ENCODE measurements at regions not wholly inside any gene's neighbourhood (a gene's known extent, or its start where the extent isn't known, plus 50 kb on each side); places are given as distances from the start of the nearest gene placed in this dataset.

DNA sequence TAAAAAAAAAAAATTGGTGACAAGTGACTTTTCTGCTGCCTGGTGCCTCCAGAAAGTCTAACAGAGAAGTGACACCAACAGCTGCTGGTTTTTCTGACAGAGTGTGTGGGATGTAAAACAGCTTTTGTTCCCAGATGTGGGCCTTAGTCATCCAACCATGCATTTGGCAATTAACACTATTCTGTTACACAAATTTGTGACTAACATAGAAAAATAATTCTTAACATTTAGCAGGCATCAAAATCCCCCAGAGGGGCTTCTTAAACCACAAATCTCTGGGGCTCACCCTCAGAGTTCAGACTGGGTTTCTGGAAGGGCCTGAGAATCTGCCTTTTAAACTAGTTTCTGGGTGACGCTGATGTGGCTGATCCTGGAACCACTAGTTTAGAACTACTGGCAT, 100.5 kb upstream of the PCDH7 start:
- 0% methylated on average over 1 of the region's 1 CpG for whole genome bisulfite sequencing (ENCODE audit: low lambda C conversion rate)
- Histone ChIP-seq H3K4me3 (replicated peaks in 1 of 3; ENCODE audit: insufficient read depth in 1 of 3, low read depth in 2 of 3, low read length in 3 of 3) (no peak overlapping the region), H3K4me1 (ENCODE audit: insufficient read depth, low read length) (no peaks in the 10 kb centered on the region), H3K27ac (ENCODE audit: extremely low read length, insufficient read depth, low read length) (no peak overlapping the region), H3K27me3 (ENCODE audit: control insufficient read depth in 1 of 2, insufficient read depth in 2 of 2, low read length in 2 of 2) (no peaks in the 10 kb centered on the region), H3K79me2 (ENCODE audit: insufficient read depth, low read length) (no peaks in the 10 kb centered on the region), H2AFZ (ENCODE audit: low read length) (no peak overlapping the region), H3K9ac (ENCODE audit: insufficient read depth, low read depth, low read length) (no peak overlapping the region), H3K9me3 (ENCODE audit: low read length) (peaks cover 32% of the 10 kb centered on the region), H3K36me3 (replicated peaks in 1 of 2; ENCODE audit: control insufficient read depth in 1 of 2, insufficient read depth in 2 of 2, low read length in 2 of 2) (no peaks in the 10 kb centered on the region), H4K20me1 (ENCODE audit: insufficient read depth, low read length) (no peaks in the 10 kb centered on the region), H3K4me2 (ENCODE audit: low read depth, low read length) (no peak overlapping the region)
- no peak for FAIRE-seq
- in situ Hi-C loops (cut with HindIII; ENCODE audit: extremely low pct_ligation_motif_present, low pct_unique_long_range_greater_than_20kb) (no loop called here), intact Hi-C loops (cut with micrococcal nuclease; ENCODE audit: unreplicated experiment) (no loop called here)
- ChIA-PET POLR2A (no interaction called here), CTCF (ENCODE audit: low intra/inter-chr PET ratio, low total read pairs) (no interaction called here)
- DNase-seq (ENCODE audit: low spot score): no peak
- no peak for ATAC-seq
- TF ChIP-seq MLXIP (CRISPR knock-in tag; IDR thresholded peaks at IDR 0.05; ENCODE audit: borderline replicate concordance) (no peak), SATB2 (CRISPR knock-in tag; IDR thresholded peaks at IDR 0.05) (no peak), SOX13 (IDR thresholded peaks at IDR 0.05) (no peak), SOX13 (CRISPR knock-in tag; conservative IDR thresholded peaks at IDR 0.05 in 1 of 2, IDR thresholded peaks at IDR 0.05 in 1 of 2) (no peak), ZBTB39 (CRISPR knock-in tag; IDR thresholded peaks at IDR 0.05) (no peak), ZNF264 (CRISPR knock-in tag; IDR thresholded peaks at IDR 0.05) (no peak), ZBTB1 (CRISPR knock-in tag; IDR thresholded peaks at IDR 0.05; ENCODE audit: borderline replicate concordance) (no peak), ZSCAN31 (CRISPR knock-in tag; IDR thresholded peaks at IDR 0.05; ENCODE audit: low read depth) (no peak), NFKB2 (CRISPR knock-in tag; IDR thresholded peaks at IDR 0.05; ENCODE audit: borderline replicate concordance) (no peak), POLR2A (IDR thresholded peaks at IDR 0.05; ENCODE audit: insufficient read depth in 1 of 2, low read depth in 2 of 2, low read length in 2 of 2) (no peak), ZNF569 (CRISPR knock-in tag; IDR thresholded peaks at IDR 0.05; ENCODE audit: borderline replicate concordance) (no peak), KMT2B (CRISPR knock-in tag; IDR thresholded peaks at IDR 0.05) (no peak), HBP1 (CRISPR knock-in tag; IDR thresholded peaks at IDR 0.05; ENCODE audit: low read depth) (no peak), GMEB2 (CRISPR knock-in tag; IDR thresholded peaks at IDR 0.05; ENCODE audit: low read depth) (no peak), TRIM24 (CRISPR knock-in tag; IDR thresholded peaks at IDR 0.05) (no peak)
- BruUV-seq (replicated peaks): no TSS peak
